Suprapubic skin (tissue), 4 donors: ENCODE measurements at regions not wholly inside any gene's neighbourhood (a gene's known extent, or its start where the extent isn't known, plus 50 kb on each side); places are given as distances from the start of the nearest gene placed in this dataset.

ENCODE experiments used
- CTCF ChIP-seq, 2 donors: fragments of 200-600 bp in 1 of 2; fragments of 450-650 bp in 1 of 2; sonication (generic) in 1 of 2; IDR thresholded peaks; one replicate each; pipeline ENCODE4 v1.5.1; 2016 to 2019; ENCODE audit warnings: antibody characterized with exemption in 2 of 2, mild to moderate bottlenecking in 1 of 2, moderate library complexity in 1 of 2
- POLR2A ChIP-seq, 2 donors: fragments of 450-650 bp; IDR thresholded peaks; one replicate each; pipeline ENCODE4 v1.6.1; 2017; ENCODE audit warnings: antibody characterized with exemption in 2 of 2, mild to moderate bottlenecking in 2 of 2, moderate library complexity in 2 of 2
- POLR2AphosphoS5 ChIP-seq, 3 donors: sonication (generic); formaldehyde crosslinking; IDR thresholded peaks; one replicate each; pipeline ENCODE4 v1.6.1; 2017; ENCODE audit warnings: antibody characterized with exemption in 3 of 3

- TF ChIP-seq CTCF (IDR thresholded peaks at IDR 0.05) = no peak
- TF ChIP-seq POLR2AphosphoS5 (IDR thresholded peaks at IDR 0.05) = no peak
- TF ChIP-seq POLR2A (IDR thresholded peaks at IDR 0.05) = no peak
These were observed 237.4 kb upstream of the RAB4A start for GRCh38 chr1:229033480-229033879.
